Panc1 (cell line): ENCODE measurements at regions not wholly inside any gene's neighbourhood (a gene's known extent, or its start where the extent isn't known, plus 50 kb on each side); places are given as distances from the start of the nearest gene placed in this dataset.

Source experiments
- ATAC-seq: fragments of 200-7000 bp; cut with Tn5 transposase; 2 replicates; pipeline ENCODE4 v1.9.1; 2020; ENCODE audit warnings: mild to moderate bottlenecking, moderate library complexity
- BruUV-seq: library from RNA; stranded (reverse); fragments of 400-500 nt; replicated peaks from 2 replicates; lab custom pipeline; 2021; lab: Mats Ljungman, UMichigan
- CTCF ChIA-PET: fragments of 300-600 bp; sonication (Branson Sonifier 250); formaldehyde crosslinking; loops from one replicate; lab custom pipeline; 2022; ENCODE audit warnings: antibody characterized with exemption; lab: Charles Lee
- POLR2A ChIA-PET: fragments of 300-600 bp; sonication (Branson Sonifier 250); formaldehyde crosslinking; loops from one replicate; lab custom pipeline; 2022; ENCODE audit warnings: antibody characterized with exemption; lab: Charles Lee
- DNase-seq: peaks from one replicate; pipeline ENCODE4 v3.0.0-alpha.2; 2010; ENCODE audit warnings: low read depth, low spot score
- H3K27ac ChIP-seq: 2 replicates; pipeline ENCODE4 v1.5.1; 2011; ENCODE audit warnings: mild to moderate bottlenecking, low read length, inconsistent platforms
- H3K27me3 ChIP-seq: fragments of 200-500 bp; sonication (Bioruptor generic); 2 replicates; pipeline ENCODE4 v1.6.0; 2014; ENCODE audit warnings: low read length, inconsistent platforms; ENCODE audit not compliant: control insufficient read depth, insufficient read depth
- H3K36me3 ChIP-seq: fragments of 200-500 bp; sonication (Bioruptor generic); 2 replicates; pipeline ENCODE4 v1.5.1; 2014; ENCODE audit warnings: inconsistent platforms, mild to moderate bottlenecking, low read length, moderate library complexity; ENCODE audit not compliant: control insufficient read depth, insufficient read depth
- H3K4me1 ChIP-seq: 2 replicates; pipeline ENCODE4 v1.5.1; 2011; ENCODE audit warnings: inconsistent platforms, mild to moderate bottlenecking, low read length, moderate library complexity; ENCODE audit not compliant: control insufficient read depth, insufficient read depth
- H3K4me3 ChIP-seq, 2 experiments: 2 replicates each; pipeline ENCODE4 v1.5.1; 2011 to 2012; ENCODE audit warnings: low read depth in 2 of 2, low read length in 2 of 2, mild to moderate bottlenecking in 2 of 2, inconsistent platforms in 1 of 2, moderate library complexity in 1 of 2
- H3K9me3 ChIP-seq: fragments of 200-500 bp; sonication (Bioruptor generic); 2 replicates; pipeline ENCODE4 v1.5.1; 2014; ENCODE audit warnings: low read depth, mild to moderate bottlenecking, inconsistent platforms, low read length, moderate library complexity; ENCODE audit not compliant: control insufficient read depth, insufficient read depth
- CTCF ChIP-seq: fragments of 450-650 bp; IDR thresholded peaks from 2 replicates; pipeline ENCODE4 v1.5.1; 2017; ENCODE audit warnings: mild to moderate bottlenecking
- POLR2AphosphoS5 ChIP-seq: IDR thresholded peaks from 2 replicates; pipeline ENCODE4 v1.6.1; 2012; ENCODE audit warnings: mild to moderate bottlenecking, low read depth, low read length, moderate library complexity
- REST ChIP-seq, 2 experiments: IDR thresholded peaks; 2 replicates each; pipeline ENCODE4 v1.6.1; 2011 to 2012; ENCODE audit warnings: low read depth in 2 of 2, control low read depth in 1 of 2, low read length in 1 of 2, mild to moderate bottlenecking in 1 of 2, moderate library complexity in 1 of 2; ENCODE audit not compliant: insufficient read depth in 1 of 2
- SIN3A ChIP-seq: IDR thresholded peaks from 2 replicates; pipeline ENCODE4 v1.6.1; 2012; ENCODE audit warnings: low read depth, mild to moderate bottlenecking, low read length, moderate library complexity, borderline replicate concordance; ENCODE audit not compliant: insufficient read depth
- TCF7L2 ChIP-seq: IDR thresholded peaks from 2 replicates; pipeline ENCODE4 v1.6.1; 2011; ENCODE audit warnings: mild to moderate bottlenecking, low read depth, low read length, inconsistent platforms
- in situ Hi-C: cut with HindIII; loops from 2 replicates; pipeline ENCODE4 v1.10.0; 2016; ENCODE audit warnings: low sequenced_read_pairs, low pct_unique_long_range_greater_than_20kb
- intact Hi-C: fragments of 100-400 bp; cut with micrococcal nuclease; formaldehyde crosslinking; loops from one replicate; pipeline ENCODE4 v1.10.0; 2022; ENCODE audit not compliant: unreplicated experiment

- POLR2A ChIA-PET, result no interaction called here
- Histone ChIP-seq H3K27ac (no peak overlapping the region), H3K36me3 (no peaks in the 10 kb centered on the region), H3K4me3 (no peak overlapping the region), H3K27me3 (no peaks in the 10 kb centered on the region), H3K9me3 (no peaks in the 10 kb centered on the region), H3K4me1 (no peaks in the 10 kb centered on the region)
- in situ Hi-C loops, result no loop called here
- TF ChIP-seq TCF7L2, result no peak
- TF ChIP-seq SIN3A, result no peak
- TF ChIP-seq POLR2AphosphoS5, result no peak
- no peak for TF ChIP-seq REST (IDR thresholded peaks at IDR 0.05; ENCODE audit: insufficient read depth in 1 of 2, low read depth in 2 of 2, low read length in 1 of 2)
- no peak for TF ChIP-seq CTCF
- BruUV-seq, result no TSS peak
- CTCF ChIA-PET, result no interaction called here
- intact Hi-C loops, result no loop called here
- DNase-seq (no peak), ATAC-seq (no peak)
Measured at GRCh38 chr4:107253090-107253489, 217.0 kb upstream of the DKK2 start.

- DNase-seq (no peak), ATAC-seq (no peak)
- BruUV-seq, result no TSS peak
- no peak overlapping the region for H3K27ac ChIP-seq
- CTCF ChIA-PET, result no interaction called here
- H3K4me1 ChIP-seq, result no peaks in the 10 kb centered on the region
- H3K9me3 ChIP-seq, result no peaks in the 10 kb centered on the region
- intact Hi-C loops (no loop called here), in situ Hi-C loops (no loop called here)
- POLR2A ChIA-PET, result no interaction called here
- TF ChIP-seq POLR2AphosphoS5, result no peak
- TF ChIP-seq SIN3A, result no peak
- no peak for TF ChIP-seq REST (IDR thresholded peaks at IDR 0.05; ENCODE audit: insufficient read depth in 1 of 2, low read depth in 2 of 2, low read length in 1 of 2)
- no peak for TF ChIP-seq TCF7L2
- TF ChIP-seq CTCF, result no peak
- no peak overlapping the region for H3K4me3 ChIP-seq
- no peaks in the 10 kb centered on the region for H3K27me3 ChIP-seq
- no peaks in the 10 kb centered on the region for H3K36me3 ChIP-seq
Measured at GRCh38 chr4:107252571-107252970, 216.5 kb upstream of the DKK2 start.
